Type B pancreatic cell (in vitro differentiated cells): ENCODE measurements at regions not wholly inside any gene's neighbourhood (a gene's known extent, or its start where the extent isn't known, plus 50 kb on each side); places are given as distances from the start of the nearest gene placed in this dataset.

Source experiments
- DNase-seq: peaks from one replicate; pipeline ENCODE4 v3.0.0; 2021; ENCODE audit warnings: mixed read lengths; ENCODE audit not compliant: unreplicated experiment; ENCODE audit errors: extremely low spot score
- H3K27ac Mint-ChIP-seq: 2 replicates; pipeline ENCODE4 v1.8.0; 2021; ENCODE audit warnings: mild to moderate bottlenecking, mixed read lengths
- H3K27me3 Mint-ChIP-seq: 2 replicates; pipeline ENCODE4 v1.8.0; 2021; ENCODE audit warnings: mixed read lengths
- H3K36me3 Mint-ChIP-seq: 2 replicates; pipeline ENCODE4 v1.8.0; 2021; ENCODE audit warnings: mixed read lengths
- H3K4me1 Mint-ChIP-seq: one replicate; pipeline ENCODE4 v1.8.0; 2021; ENCODE audit warnings: mixed read lengths; ENCODE audit not compliant: unreplicated experiment
- H3K4me3 Mint-ChIP-seq: 2 replicates; pipeline ENCODE4 v1.8.0; 2021; ENCODE audit warnings: mild to moderate bottlenecking, mixed read lengths
- H3K9me3 Mint-ChIP-seq: 2 replicates; pipeline ENCODE4 v1.8.0; 2021; ENCODE audit warnings: mixed read lengths
- CTCF ChIP-seq: fragments of 200-600 bp; sonication (generic); conservative IDR thresholded peaks from 2 replicates; pipeline ENCODE4 v1.5.0; 2021; ENCODE audit warnings: antibody characterized with exemption, mild to moderate bottlenecking

- Mint-ChIP-seq H3K27me3 (no peaks in the 10 kb centered on the region), H3K36me3 (no peaks in the 10 kb centered on the region), H3K4me3 (no peak overlapping the region), H3K4me1 (no peaks in the 10 kb centered on the region), H3K9me3 (no peaks in the 10 kb centered on the region), H3K27ac (no peak overlapping the region)
- DNase-seq = no peak
- TF ChIP-seq CTCF = no peak
Measured at GRCh38 chr5:104223885-104224773, 661.5 kb upstream of the NUDT12 start.

- no peak overlapping the region for H3K27ac Mint-ChIP-seq
- peaks cover 3% of the 10 kb centered on the region for H3K4me1 Mint-ChIP-seq
- H3K4me3 Mint-ChIP-seq = no peak overlapping the region
- no peak for TF ChIP-seq CTCF
- H3K27me3 Mint-ChIP-seq = no peaks in the 10 kb centered on the region
- H3K36me3 Mint-ChIP-seq = no peaks in the 10 kb centered on the region
- no peaks in the 10 kb centered on the region for H3K9me3 Mint-ChIP-seq
- DNase-seq = no peak
Measured at GRCh38 chr5:104218200-104218599, 655.6 kb upstream of the NUDT12 start.

GRCh38 chr5:104213216-104213615 is 650.6 kb upstream of the NUDT12 start:
- H3K4me3 Mint-ChIP-seq = no peak overlapping the region
- DNase-seq = no peak
- peaks cover 3% of the 10 kb centered on the region for H3K4me1 Mint-ChIP-seq
- no peak overlapping the region for H3K27ac Mint-ChIP-seq
- no peaks in the 10 kb centered on the region for H3K9me3 Mint-ChIP-seq
- no peak for TF ChIP-seq CTCF
- H3K36me3 Mint-ChIP-seq = no peaks in the 10 kb centered on the region
- H3K27me3 Mint-ChIP-seq = no peaks in the 10 kb centered on the region

GRCh38 chr5:104199771-104200170 is 637.2 kb upstream of the NUDT12 start:
- H3K36me3 Mint-ChIP-seq = no peaks in the 10 kb centered on the region
- H3K4me3 Mint-ChIP-seq = no peak overlapping the region
- no peaks in the 10 kb centered on the region for H3K27me3 Mint-ChIP-seq
- no peak for TF ChIP-seq CTCF
- DNase-seq = no peak
- no peaks in the 10 kb centered on the region for H3K9me3 Mint-ChIP-seq
- H3K4me1 Mint-ChIP-seq = no peaks in the 10 kb centered on the region
- H3K27ac Mint-ChIP-seq = no peak overlapping the region

GRCh38 chr5:104198156-104198555 is 635.6 kb upstream of the NUDT12 start:
- Mint-ChIP-seq H3K9me3 (no peaks in the 10 kb centered on the region), H3K36me3 (no peaks in the 10 kb centered on the region), H3K27me3 (no peaks in the 10 kb centered on the region), H3K4me3 (no peak overlapping the region), H3K4me1 (no peaks in the 10 kb centered on the region), H3K27ac (no peak overlapping the region)
- DNase-seq = no peak
- TF ChIP-seq CTCF = no peak
